ENCODE measurements at regions not wholly inside any gene's neighbourhood (a gene's known extent, or its start where the extent isn't known, plus 50 kb on each side); places are given as distances from the start of the nearest gene placed in this dataset.

DNA sequence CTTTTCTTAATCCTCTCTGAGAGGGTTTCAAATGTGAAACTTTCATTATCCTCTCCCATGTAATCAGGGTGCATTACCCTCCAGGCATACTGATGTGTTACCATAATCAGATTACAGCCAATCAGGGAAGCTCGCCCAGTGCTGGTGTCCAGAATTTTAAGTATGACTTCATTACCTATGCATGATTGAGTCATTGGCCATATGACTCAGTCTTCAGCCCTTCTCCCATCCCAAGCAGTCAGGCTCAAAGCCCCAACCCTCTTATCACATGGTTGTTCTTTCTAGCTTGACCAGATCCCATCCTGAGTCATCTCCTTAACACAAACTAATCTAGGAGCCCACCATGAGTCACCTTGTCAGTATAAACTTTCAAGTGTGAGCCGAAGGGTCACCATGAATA is 1668.1 kb upstream of the AGA start:
- Histone ChIP-seq H3K4me3 (ENCODE audit: low read length) (no peak overlapping the region), H3K27me3 (ENCODE audit: control insufficient read depth, insufficient read depth, low read length) (no peaks in the 10 kb centered on the region), H3K4me2 (ENCODE audit: low read length) (no peak overlapping the region), H3K9me3 (replicated peaks; ENCODE audit: low read length) (no peaks in the 10 kb centered on the region), H3K9ac (ENCODE audit: low read depth, low read length) (no peak overlapping the region), H3K4me1 (ENCODE audit: control insufficient read depth, insufficient read depth, low read length) (no peaks in the 10 kb centered on the region), H3K36me3 (ENCODE audit: insufficient read depth, low read length) (no peaks in the 10 kb centered on the region)

DNA sequence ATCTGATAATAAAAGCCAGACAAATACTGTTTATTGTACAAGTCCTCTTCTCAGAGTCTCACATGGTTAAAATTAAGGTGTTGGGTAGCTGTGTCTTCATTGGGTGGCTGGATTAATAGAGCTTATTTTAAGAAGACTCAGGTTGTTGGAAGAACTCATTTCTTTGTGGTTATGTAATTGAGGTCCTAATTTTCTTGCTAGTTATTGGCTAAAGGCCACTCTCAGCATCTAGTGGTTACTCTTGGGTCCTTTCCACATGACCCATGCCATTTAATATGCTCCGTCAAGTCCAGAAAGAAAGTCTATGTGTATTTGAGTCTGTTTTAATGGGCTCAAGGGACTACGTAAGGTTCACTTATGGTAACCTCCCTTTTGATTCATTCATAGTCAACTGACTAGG is 1668.6 kb upstream of the AGA start:
- Histone ChIP-seq H3K36me3 (ENCODE audit: insufficient read depth, low read length) (no peaks in the 10 kb centered on the region), H3K9me3 (replicated peaks; ENCODE audit: low read length) (no peaks in the 10 kb centered on the region), H3K4me2 (ENCODE audit: low read length) (no peak overlapping the region), H3K4me3 (ENCODE audit: low read length) (no peak overlapping the region), H3K27me3 (ENCODE audit: control insufficient read depth, insufficient read depth, low read length) (no peaks in the 10 kb centered on the region), H3K4me1 (ENCODE audit: control insufficient read depth, insufficient read depth, low read length) (no peaks in the 10 kb centered on the region), H3K9ac (ENCODE audit: low read depth, low read length) (no peak overlapping the region)

DNA sequence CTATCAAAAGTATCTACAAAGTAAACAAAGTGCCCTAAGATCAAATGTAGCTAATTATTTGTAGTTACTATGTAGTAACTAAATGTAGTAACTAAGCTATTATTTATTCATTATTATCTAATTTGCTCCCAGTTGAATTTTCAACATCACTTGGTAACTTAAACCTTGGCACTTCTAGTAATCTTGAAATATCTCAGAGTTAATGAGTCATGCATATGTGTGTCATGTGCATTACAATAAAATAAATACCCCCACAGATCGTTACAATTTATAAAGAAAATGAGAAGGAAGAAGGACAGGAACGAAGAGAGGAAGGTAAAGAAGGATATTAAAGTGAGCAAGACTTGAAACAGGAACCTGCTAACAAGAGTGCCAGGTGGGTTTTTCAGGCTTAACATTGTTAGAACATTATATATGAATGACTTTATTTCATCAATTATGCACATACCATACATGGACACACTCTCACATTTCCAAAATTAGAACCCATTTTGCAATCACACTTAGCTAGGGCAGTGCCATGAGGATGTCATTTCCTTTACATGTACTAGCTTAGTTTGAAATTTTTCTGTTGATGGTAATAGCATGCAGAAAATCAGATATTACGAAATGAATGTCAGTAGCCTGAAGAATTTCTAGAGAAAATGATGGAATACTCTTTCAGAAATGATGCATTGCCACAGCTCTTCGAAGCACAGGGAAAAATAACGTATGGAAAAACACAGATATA is 1670.4 kb upstream of the AGA start:
- peaks cover 6% of the 10 kb centered on the region for H3K9me3 ChIP-seq (replicated peaks; ENCODE audit: low read length)
- H3K27me3 ChIP-seq (ENCODE audit: control insufficient read depth, insufficient read depth, low read length) = no peaks in the 10 kb centered on the region
- no peak overlapping the region for H3K9ac ChIP-seq (ENCODE audit: low read depth, low read length)
- H3K4me2 ChIP-seq (ENCODE audit: low read length) = no peak overlapping the region
- H3K4me3 ChIP-seq (ENCODE audit: low read length) = no peak overlapping the region
- no peaks in the 10 kb centered on the region for H3K4me1 ChIP-seq (ENCODE audit: control insufficient read depth, insufficient read depth, low read length)
- H3K36me3 ChIP-seq (ENCODE audit: insufficient read depth, low read length) = no peaks in the 10 kb centered on the region

DNA sequence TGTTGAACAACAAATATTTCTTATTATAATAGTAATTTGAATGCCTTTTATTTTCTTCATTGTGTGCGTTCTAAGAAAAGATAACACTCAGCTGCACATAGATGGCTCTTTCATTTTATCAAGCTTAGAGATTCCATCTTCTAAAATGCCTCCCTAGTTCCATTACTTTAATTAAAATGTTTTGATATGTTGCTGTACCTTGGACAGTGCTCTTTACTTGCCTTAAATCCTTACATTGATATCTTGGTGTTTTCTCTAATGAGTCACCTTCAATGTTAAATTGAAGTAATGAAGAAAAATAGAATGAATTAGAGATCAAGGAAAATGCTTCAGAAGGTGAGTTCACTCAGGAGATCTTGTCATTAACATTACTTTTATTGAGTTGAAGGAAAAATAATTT is 1672.4 kb upstream of the AGA start:
- Histone ChIP-seq H3K4me2 (ENCODE audit: low read length) (no peak overlapping the region), H3K4me3 (ENCODE audit: low read length) (no peak overlapping the region), H3K36me3 (ENCODE audit: insufficient read depth, low read length) (no peaks in the 10 kb centered on the region), H3K27me3 (ENCODE audit: control insufficient read depth, insufficient read depth, low read length) (no peaks in the 10 kb centered on the region), H3K4me1 (ENCODE audit: control insufficient read depth, insufficient read depth, low read length) (no peaks in the 10 kb centered on the region), H3K9ac (ENCODE audit: low read depth, low read length) (no peak overlapping the region), H3K9me3 (replicated peaks; ENCODE audit: low read length) (peaks cover 6% of the 10 kb centered on the region)

DNA sequence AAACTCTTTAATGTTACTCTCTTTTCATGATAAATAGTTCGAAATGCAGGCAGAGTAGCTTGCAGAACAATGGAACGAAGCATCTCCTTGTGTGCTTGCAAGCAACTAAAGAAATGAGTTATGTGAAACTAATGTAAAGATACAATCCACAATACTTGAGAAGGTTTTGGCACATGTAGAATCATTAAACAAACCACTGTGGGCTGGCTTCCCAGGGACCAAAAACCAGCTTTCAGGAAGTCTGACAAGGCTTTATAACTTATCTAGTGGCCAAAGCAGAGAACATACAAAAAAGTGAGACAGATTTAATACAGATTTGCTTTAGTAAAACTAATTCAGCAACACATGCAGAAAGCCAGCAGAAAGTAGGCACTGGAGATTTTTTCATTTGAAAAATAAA is 1673.8 kb upstream of the AGA start:
- H3K9ac ChIP-seq (ENCODE audit: low read depth, low read length) = no peak overlapping the region
- H3K9me3 ChIP-seq (replicated peaks; ENCODE audit: low read length) = peaks cover 6% of the 10 kb centered on the region

DNA sequence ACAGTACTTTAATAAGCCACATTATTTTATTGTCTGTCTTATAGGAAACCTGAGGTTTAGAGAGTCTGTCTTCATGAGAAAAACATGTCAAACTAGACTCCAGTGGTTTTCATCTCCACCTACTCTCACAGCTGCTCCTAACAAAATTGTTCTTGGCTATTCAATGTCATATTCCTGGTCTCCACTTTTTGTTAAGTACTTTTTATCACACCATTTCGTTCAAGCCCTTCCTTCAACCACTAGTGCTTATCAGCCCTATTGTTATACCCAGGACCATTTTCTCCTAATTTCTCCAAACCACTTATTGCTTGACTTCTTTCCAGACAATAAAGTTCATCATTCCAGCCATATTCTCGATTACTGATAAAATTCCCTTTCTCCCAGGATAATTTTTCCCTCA is 1674.3 kb upstream of the AGA start:
- Histone ChIP-seq H3K4me2 (ENCODE audit: low read length) (no peak overlapping the region), H3K27me3 (ENCODE audit: control insufficient read depth, insufficient read depth, low read length) (no peaks in the 10 kb centered on the region), H3K4me1 (ENCODE audit: control insufficient read depth, insufficient read depth, low read length) (no peaks in the 10 kb centered on the region), H3K4me3 (ENCODE audit: low read length) (no peak overlapping the region), H3K36me3 (ENCODE audit: insufficient read depth, low read length) (no peaks in the 10 kb centered on the region), H3K9ac (ENCODE audit: low read depth, low read length) (no peak overlapping the region), H3K9me3 (replicated peaks; ENCODE audit: low read length) (peaks cover 10% of the 10 kb centered on the region)

More for the DNA sequence above, 1673.8 kb upstream of the AGA start:
- Histone ChIP-seq H3K36me3 (ENCODE audit: insufficient read depth, low read length) (no peaks in the 10 kb centered on the region), H3K4me2 (ENCODE audit: low read length) (no peak overlapping the region), H3K4me3 (ENCODE audit: low read length) (no peak overlapping the region), H3K27me3 (ENCODE audit: control insufficient read depth, insufficient read depth, low read length) (no peaks in the 10 kb centered on the region), H3K4me1 (ENCODE audit: control insufficient read depth, insufficient read depth, low read length) (no peaks in the 10 kb centered on the region)

DNA sequence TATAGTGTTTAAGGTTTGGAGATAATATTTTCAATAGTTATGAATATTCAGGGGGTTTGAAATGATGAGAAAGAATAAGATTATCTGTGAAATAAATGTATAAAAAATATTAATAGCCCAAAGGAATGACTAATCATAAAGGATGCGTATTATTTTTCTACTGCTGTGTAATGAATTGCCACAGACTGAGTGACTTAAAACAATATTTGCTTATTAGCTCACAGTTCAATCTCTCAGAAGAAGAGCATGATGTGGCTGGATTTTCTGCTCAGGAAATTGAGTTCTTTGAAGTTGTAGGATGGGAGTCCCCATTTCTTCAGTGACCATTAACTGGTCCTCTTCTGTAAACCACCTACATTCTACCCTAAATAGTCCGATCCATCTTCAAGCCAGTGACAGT is 1680.8 kb upstream of the AGA start:
- no peaks in the 10 kb centered on the region for H3K36me3 ChIP-seq (ENCODE audit: insufficient read depth, low read length)
- H3K9ac ChIP-seq (ENCODE audit: low read depth, low read length) = no peak overlapping the region
- H3K4me2 ChIP-seq (ENCODE audit: low read length) = no peak overlapping the region
- no peaks in the 10 kb centered on the region for H3K4me1 ChIP-seq (ENCODE audit: control insufficient read depth, insufficient read depth, low read length)
- peaks cover 18% of the 10 kb centered on the region for H3K9me3 ChIP-seq (replicated peaks; ENCODE audit: low read length)
- no peaks in the 10 kb centered on the region for H3K27me3 ChIP-seq (ENCODE audit: control insufficient read depth, insufficient read depth, low read length)
- no peak overlapping the region for H3K4me3 ChIP-seq (ENCODE audit: low read length)

DNA sequence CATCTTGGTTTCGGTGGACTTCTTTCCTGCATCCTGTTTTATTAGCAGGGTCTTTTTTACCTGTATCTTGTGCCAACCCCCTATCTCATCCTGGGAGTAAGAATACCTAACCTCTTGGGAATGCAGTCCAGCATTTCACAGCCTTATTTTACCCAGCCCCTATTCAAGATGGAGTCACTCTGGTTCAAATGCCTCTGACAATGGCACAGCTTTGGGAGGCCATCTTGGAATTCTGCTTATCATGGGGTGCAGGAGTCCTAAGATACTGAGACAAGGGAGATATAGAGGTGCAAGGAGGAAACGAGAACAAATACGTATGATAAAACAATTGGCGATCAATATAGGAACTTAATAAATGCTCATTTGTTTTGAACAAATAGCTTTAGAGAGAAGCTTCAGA is 1682.2 kb upstream of the AGA start:
- H3K36me3 ChIP-seq (ENCODE audit: insufficient read depth, low read length) = no peaks in the 10 kb centered on the region
- no peaks in the 10 kb centered on the region for H3K27me3 ChIP-seq (ENCODE audit: control insufficient read depth, insufficient read depth, low read length)
- no peak overlapping the region for H3K9ac ChIP-seq (ENCODE audit: low read depth, low read length)
- H3K4me2 ChIP-seq (ENCODE audit: low read length) = no peak overlapping the region
- H3K4me3 ChIP-seq (ENCODE audit: low read length) = no peak overlapping the region
- no peaks in the 10 kb centered on the region for H3K4me1 ChIP-seq (ENCODE audit: control insufficient read depth, insufficient read depth, low read length)
- H3K9me3 ChIP-seq (replicated peaks; ENCODE audit: low read length) = peaks cover 18% of the 10 kb centered on the region

DNA sequence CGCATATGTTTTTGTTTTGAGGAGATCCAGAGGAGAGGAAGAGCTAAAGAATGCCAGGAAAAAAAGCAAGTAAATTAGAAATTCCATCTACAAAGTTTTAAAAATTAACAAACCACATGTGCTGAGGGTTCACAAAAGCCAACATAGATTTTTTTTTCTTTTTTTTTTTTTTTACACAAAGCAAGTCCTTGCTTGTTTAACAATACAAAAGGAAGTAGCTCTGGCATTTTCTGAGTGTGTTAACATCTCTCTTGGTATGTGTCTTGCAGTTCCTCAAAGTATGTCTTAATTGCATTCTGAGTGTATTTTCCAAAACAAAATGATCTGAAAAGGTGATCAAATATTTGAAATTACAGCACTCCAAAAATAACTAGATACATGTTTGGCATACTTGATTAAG is 1682.7 kb upstream of the AGA start:
- H3K4me2 ChIP-seq (ENCODE audit: low read length) = no peak overlapping the region
- H3K4me1 ChIP-seq (ENCODE audit: control insufficient read depth, insufficient read depth, low read length) = no peaks in the 10 kb centered on the region
- no peaks in the 10 kb centered on the region for H3K36me3 ChIP-seq (ENCODE audit: insufficient read depth, low read length)
- no peaks in the 10 kb centered on the region for H3K27me3 ChIP-seq (ENCODE audit: control insufficient read depth, insufficient read depth, low read length)
- H3K4me3 ChIP-seq (ENCODE audit: low read length) = no peak overlapping the region
- H3K9ac ChIP-seq (ENCODE audit: low read depth, low read length) = no peak overlapping the region
- peaks cover 20% of the 10 kb centered on the region for H3K9me3 ChIP-seq (replicated peaks; ENCODE audit: low read length)

DNA sequence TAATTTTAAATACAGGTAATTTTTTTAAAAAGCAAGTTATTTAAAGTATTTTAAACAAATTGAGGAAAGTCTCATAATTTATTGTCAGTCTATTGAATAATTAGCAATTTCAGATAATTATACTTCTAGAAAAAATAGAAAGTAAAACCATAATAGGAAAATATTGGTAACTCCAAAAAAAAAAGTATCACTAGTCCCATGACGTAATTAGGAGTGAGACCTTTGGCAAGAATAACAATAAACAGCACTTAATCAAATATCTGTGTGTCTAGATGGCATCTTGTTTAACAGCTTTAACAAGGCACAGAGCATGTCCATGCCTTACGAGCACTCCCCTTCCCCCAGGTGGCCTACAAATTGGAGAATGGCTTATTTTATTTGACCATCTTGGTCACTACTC is 1683.6 kb upstream of the AGA start:
- Histone ChIP-seq H3K27me3 (ENCODE audit: control insufficient read depth, insufficient read depth, low read length) (no peaks in the 10 kb centered on the region), H3K4me3 (ENCODE audit: low read length) (no peak overlapping the region), H3K9me3 (replicated peaks; ENCODE audit: low read length) (peaks cover 20% of the 10 kb centered on the region), H3K36me3 (ENCODE audit: insufficient read depth, low read length) (no peaks in the 10 kb centered on the region), H3K4me1 (ENCODE audit: control insufficient read depth, insufficient read depth, low read length) (no peaks in the 10 kb centered on the region), H3K4me2 (ENCODE audit: low read length) (no peak overlapping the region), H3K9ac (ENCODE audit: low read depth, low read length) (no peak overlapping the region)

DNA sequence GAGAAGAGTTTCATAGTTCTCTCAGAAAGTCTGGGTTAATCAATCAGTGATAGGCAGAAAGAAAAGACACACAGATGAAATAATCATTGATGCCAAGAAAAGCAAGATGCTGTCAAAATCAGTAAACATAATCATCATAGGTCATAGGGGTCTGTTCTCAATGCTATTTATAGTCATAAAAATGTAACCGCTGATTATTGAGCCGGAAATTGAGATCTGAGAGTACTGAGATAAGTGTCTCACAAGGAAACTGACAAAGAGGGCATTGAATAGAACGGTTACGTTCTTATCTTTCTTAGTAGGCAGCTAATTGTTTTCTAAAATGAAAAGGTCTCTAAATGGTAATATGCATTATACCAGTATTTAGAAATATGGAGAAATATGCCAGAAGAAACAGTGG is 1686.1 kb upstream of the AGA start:
- Histone ChIP-seq H3K9me3 (replicated peaks; ENCODE audit: low read length) (peaks cover 15% of the 10 kb centered on the region), H3K4me1 (ENCODE audit: control insufficient read depth, insufficient read depth, low read length) (no peaks in the 10 kb centered on the region), H3K9ac (ENCODE audit: low read depth, low read length) (no peak overlapping the region), H3K27me3 (ENCODE audit: control insufficient read depth, insufficient read depth, low read length) (no peaks in the 10 kb centered on the region), H3K4me3 (ENCODE audit: low read length) (no peak overlapping the region), H3K36me3 (ENCODE audit: insufficient read depth, low read length) (no peaks in the 10 kb centered on the region), H3K4me2 (ENCODE audit: low read length) (no peak overlapping the region)

DNA sequence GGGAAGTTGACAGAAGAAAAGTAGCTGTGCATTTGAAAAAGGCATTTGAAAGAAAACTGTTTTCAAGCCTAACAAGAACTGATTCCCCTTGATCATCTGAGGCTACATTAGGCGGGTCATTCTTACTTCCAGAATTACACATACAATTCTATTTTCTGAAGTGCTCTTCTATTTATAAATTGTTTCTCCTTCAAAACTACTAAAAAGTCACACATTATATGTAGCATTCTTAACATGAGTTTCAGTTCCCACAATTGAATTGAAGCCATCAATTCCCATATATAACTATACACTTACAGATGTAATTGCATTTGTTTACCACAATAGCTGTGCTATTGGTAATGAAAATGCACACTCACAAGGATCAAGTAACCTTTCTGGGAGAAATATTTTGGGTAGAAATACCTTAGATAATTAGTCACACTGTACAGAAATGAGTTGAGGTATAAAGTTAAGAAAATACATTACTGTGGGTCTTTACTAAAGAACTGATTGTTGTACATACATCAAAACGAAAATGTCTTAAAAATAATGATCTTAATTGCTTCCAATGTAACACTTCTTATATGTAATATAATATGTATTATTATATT is 1688.0 kb upstream of the AGA start:
- H3K9ac ChIP-seq (ENCODE audit: low read depth, low read length) = no peak overlapping the region
- no peak overlapping the region for H3K4me3 ChIP-seq (ENCODE audit: low read length)
- peaks cover 8% of the 10 kb centered on the region for H3K9me3 ChIP-seq (replicated peaks; ENCODE audit: low read length)
- no peak overlapping the region for H3K4me2 ChIP-seq (ENCODE audit: low read length)
- H3K27me3 ChIP-seq (ENCODE audit: control insufficient read depth, insufficient read depth, low read length) = no peaks in the 10 kb centered on the region
- no peaks in the 10 kb centered on the region for H3K36me3 ChIP-seq (ENCODE audit: insufficient read depth, low read length)
- H3K4me1 ChIP-seq (ENCODE audit: control insufficient read depth, insufficient read depth, low read length) = no peaks in the 10 kb centered on the region
